HG02885 (cell line): ENCODE measurements at regions not wholly inside any gene's neighbourhood (a gene's known extent, or its start where the extent isn't known, plus 50 kb on each side); places are given as distances from the start of the nearest gene placed in this dataset.
"Not testable (repeated sequence)": the region's sequence is repeated elsewhere in the genome, so short reads cannot be mapped to it uniquely, and the experiment has no call there.

ENCODE experiments used
- ATAC-seq: cut with Tn5 transposase; IDR thresholded peaks from one replicate; pipeline ENCODE4 v1.9.1; 2021; ENCODE audit warnings: mild to moderate bottlenecking; ENCODE audit not compliant: unreplicated experiment, poor library complexity

- ATAC-seq: no peak
Measured at GRCh38 chr5:90287036-90287435, 122.5 kb downstream of the CETN3 start.

GRCh38 chr5:90285581-90285980 lies 124.0 kb downstream of the CETN3 start:
- no peak for ATAC-seq

DNA sequence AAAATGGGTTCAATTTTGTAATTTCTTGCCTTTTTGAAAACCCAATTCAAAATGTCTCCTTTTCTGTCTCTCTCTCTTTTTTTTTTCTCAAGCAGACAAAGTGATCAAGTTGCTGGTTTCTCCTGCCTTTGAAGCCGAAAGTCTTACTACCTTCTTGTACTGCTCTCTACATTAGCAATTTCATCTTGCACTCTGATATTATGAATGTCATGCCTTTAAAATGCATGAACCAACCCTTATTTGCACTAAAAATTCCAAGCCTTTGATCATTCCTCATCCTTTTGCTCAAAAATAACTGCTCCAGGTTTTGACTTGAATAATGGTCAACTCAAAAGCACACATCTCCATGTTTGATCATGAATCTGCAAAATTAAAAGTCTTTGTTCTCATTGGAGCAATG lies 125.2 kb downstream of the CETN3 start:
- no peak for ATAC-seq

DNA sequence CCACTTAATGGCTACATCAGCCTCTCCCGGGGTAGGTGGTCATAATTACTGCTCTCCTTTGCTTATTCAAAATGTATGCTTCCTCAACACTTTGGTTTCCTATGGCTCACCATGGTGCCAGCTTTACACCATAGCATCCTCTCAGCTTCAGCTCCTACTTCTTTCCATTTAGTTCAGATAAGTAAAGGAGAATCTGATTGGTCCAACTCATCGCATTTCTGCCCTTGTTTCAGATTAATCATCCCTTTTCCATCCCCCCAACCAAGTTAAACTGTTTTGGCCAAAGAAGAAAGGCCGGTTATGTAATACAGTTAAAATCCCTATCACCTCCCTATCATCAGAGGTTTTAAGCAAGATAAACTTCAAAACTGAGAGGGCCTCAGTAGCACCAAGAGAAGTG lies 130.5 kb downstream of the CETN3 start:
- no peak for ATAC-seq

DNA sequence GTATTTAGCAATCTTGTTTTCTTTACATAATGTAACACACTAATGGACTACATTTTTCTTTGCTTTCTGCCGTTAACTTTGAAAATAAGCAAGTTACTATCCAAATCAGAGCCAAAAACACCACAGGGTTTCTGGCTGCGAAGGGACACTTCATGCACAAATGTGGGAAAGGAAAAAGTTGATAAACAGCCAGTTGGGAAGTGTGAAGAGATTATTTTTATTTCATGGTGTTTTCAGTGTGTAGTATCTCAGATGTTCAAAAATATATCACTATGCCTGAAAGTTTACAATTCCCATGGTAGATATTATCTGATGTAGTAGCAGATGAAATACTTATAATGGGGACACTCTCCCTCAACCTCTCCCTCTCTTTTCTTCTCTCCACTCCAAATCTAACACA lies 135.3 kb downstream of the CETN3 start:
- ATAC-seq: no peak

DNA sequence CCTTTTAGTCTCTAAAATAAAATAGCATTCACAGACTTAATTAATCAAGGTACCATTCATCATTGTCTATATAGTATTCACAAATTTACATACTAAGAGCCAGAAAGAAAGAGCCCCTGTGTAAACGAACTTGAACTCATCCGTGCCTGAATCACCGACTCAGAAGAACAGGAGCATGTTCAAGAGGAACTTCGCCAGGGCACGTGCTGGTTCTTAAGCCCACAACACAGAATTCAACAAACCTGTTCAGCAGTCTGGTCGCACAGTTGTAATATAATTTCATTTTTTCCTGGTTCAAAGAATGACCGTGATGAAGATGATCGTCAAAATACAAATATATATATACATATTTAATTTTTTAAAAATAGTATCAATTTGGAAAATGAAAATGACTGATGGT lies 141.9 kb downstream of the CETN3 start:
- no peak for ATAC-seq

- ATAC-seq: no peak
Measured at GRCh38 chr5:90265545-90265857, 144.1 kb downstream of the CETN3 start.

DNA sequence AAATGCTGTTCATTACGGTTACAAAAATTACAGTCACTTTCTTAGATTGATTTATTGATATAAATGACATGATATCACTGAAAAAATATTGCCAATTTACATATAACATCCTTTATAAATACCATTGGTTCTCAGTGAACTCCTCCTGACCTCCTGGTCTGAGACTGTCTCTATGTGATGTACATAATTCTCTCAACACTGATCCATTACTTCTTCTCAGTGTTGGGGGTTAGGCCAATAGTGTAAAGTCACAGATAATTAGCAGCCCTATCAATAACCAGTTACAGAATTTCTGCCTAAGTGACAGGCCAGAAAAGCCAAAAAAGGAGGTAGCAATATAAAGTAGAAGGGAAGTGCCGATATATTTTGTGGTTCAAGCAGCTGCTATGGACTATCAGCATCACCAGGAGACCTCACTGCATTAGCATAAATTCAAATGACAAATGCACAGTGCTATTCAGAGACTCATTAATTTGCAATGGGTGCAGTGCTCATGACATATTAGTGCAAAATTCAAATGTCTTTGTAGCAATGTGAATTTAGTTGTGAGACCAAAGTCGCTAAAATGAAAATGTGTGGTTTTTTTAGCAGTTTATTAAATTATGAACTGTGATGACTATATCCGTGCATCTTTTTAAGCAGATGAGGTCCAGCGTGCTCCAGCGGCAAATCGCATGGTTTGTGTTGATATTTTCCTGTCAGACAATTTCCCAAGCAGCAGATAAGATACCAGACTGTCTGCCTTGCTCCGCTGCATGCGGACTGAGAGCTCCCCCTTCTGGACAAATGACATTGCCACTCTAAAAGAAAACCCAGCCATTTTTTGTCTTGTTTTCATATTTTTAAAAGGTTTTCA lies 144.6 kb downstream of the CETN3 start:
- peak; percentile 72 for ATAC-seq

- ATAC-seq: no peak
Measured at GRCh38 chr5:90263102-90263820, 146.3 kb downstream of the CETN3 start.

DNA sequence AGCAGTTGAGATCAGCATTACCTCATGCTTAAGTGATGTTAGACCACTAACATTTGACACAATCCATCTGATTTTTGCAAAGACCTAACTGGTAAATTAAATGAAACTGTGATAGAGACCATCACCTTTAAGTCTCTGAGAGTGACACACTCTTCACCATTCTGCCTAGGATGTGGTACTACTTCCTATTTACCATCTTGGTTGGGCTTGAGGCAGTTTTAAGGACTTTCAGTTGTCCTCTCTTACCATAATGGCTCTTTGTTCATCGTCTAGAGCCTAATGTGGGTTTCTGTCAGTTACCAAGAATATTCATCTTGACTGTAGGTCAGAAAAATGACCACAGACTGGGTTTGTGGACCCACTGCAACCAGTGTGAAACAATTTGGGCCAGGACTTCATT lies 158.1 kb downstream of the CETN3 start:
- ATAC-seq: no peak

DNA sequence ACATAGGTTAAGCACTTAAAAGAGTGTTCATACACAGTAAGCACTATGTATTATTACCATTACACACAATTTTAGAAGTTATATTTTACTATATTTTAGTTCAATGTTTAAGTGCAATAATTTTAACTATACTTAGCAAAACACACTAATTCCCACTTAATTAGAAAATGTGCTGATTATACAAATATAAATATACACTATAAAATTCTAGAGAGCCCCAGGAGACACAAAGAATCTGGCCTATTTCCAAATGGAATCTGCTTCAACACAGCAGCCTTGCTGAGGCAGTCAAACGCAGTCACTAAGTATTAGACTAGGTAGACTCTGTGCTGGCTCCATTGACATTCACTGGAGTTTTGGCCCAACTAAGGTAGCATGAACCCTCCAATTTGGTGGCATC lies 160.9 kb downstream of the CETN3 start:
- ATAC-seq: no peak

DNA sequence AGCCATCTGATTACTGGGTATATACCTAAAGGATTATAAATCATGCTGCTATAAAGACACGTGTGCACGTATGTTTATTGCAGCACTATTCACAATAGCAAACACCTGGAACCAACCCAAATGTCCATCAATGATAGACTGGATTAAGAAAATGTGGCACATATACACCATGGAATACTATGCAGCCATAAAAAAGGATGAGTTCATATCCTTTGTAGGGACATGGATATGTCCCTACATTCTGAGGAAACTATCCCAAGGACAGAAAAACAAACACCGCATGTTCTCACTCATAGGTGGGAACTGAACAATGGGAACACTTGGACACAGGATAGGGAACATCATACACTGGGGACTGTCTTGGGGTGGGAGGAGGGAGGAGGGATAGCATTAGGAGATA lies 165.7 kb downstream of the CETN3 start:
- ATAC-seq: not testable (repeated sequence)

DNA sequence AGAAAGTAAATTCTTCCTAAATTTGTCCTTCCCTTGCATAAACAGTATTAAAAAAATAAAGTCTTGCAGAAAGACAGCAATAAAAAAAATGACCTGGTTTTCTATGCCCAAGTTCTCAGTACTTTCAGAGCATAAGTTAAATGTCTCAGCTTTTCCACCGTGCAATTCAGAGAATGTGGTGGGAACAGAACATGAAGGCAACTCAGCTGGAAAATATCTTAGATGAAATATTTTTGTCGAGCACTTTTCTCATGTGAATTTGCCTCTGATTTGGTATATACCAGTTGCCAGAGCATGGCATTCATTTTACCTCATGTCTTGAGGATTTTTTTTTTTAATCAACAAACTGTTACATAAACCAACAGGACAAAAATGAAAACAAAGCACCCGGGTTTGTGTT lies 176.1 kb downstream of the CETN3 start:
- ATAC-seq: no peak

- ATAC-seq: no peak
Measured at GRCh38 chr5:90231688-90232087, 177.9 kb downstream of the CETN3 start.

GRCh38 chr5:90227683-90228082 lies 181.9 kb downstream of the CETN3 start:
- ATAC-seq: no peak

GRCh38 chr5:90226433-90227099 lies 183.0 kb downstream of the CETN3 start:
- ATAC-seq: no peak

DNA sequence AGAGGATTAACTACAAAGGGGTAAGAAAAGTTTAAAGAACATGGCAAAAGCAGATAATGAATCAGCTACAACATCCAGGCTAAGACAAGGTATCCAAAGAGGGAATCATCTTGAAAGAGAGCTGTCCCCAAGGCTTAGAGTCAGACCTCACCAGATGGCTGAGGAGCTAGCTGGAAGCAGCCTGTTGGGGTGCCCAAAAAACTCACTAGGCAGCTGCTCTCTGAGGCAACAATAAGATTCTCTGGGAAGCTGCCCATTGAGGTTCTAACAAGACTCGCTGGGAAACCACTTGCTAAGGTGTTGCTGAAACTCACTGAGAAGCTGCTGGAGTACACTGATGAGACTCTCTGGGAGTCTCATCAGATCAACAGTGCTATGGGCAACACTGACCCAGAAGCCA lies 185.2 kb downstream of the CETN3 start:
- no peak for ATAC-seq

DNA sequence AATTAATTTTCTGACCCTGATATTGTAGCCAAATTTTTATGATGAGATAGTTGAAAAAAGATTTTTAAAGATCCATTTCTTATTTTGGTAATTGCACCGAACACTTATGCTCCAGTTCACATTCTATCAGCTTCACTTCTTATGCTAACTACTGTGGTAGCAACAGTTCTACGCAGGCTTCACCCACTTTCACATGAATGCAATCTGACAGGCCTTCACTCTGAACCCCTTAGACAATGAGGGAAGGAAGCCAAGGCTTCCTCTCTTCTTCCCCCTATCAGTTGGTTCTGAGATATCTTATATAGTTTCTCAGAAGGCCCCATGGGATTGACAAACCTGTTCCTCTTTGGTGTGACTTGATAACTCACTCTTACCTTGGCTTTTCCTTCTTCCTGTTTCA lies 185.8 kb downstream of the CETN3 start:
- ATAC-seq: no peak

- ATAC-seq: no peak
Measured at GRCh38 chr5:90221951-90222350, 187.6 kb downstream of the CETN3 start.

DNA sequence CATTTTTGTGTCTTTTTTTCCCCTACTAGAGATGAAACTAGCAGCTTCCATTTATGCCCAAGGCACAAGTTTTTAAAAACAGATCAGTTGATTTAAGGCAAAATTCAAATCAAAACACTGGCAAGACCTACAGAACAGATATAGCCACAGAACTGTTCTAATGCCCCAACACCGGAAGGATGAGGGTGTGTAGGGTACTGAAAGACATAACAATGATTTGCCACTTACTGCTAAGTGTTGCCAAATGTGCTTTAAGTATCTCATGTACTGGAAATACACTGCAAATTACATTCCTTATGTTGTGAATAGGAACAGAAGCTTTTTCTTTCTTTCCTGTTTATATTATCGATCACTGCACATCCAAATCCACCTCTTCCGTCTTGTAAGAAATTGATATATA lies 189.0 kb downstream of the CETN3 start:
- no peak for ATAC-seq

- ATAC-seq: no peak
Measured at GRCh38 chr5:90214991-90215390, 194.6 kb downstream of the CETN3 start.
